DND-41 (cell line): ENCODE measurements at regions not wholly inside any gene's neighbourhood (a gene's known extent, or its start where the extent isn't known, plus 50 kb on each side); places are given as distances from the start of the nearest gene placed in this dataset.

Experiments used
- CTCF ChIP-seq: IDR thresholded peaks from 2 replicates; pipeline ENCODE4 v1.5.1; 2012; ENCODE audit warnings: borderline replicate concordance, low read length, moderate library complexity, mild to moderate bottlenecking; ENCODE audit not compliant: poor library complexity, severe bottlenecking; ENCODE audit errors: extremely low read depth
- EZH2 ChIP-seq: IDR thresholded peaks from 3 replicates; pipeline ENCODE4 v1.6.1; 2012; ENCODE audit warnings: borderline replicate concordance, low read depth, mild to moderate bottlenecking, moderate library complexity, low read length, inconsistent platforms; ENCODE audit not compliant: severe bottlenecking

- TF ChIP-seq CTCF (no peak), EZH2 (no peak)
Observed at GRCh38 chr4:145347684-145348083, 134.0 kb upstream of the SMAD1 start.
